ENCODE measurements at regions not wholly inside any gene's neighbourhood (a gene's known extent, or its start where the extent isn't known, plus 50 kb on each side); places are given as distances from the start of the nearest gene placed in this dataset.

GRCh38 chr3:21801631-21802030, 50.6 kb upstream of the ZNF385D start:
- no peak for DNase-seq

DNA sequence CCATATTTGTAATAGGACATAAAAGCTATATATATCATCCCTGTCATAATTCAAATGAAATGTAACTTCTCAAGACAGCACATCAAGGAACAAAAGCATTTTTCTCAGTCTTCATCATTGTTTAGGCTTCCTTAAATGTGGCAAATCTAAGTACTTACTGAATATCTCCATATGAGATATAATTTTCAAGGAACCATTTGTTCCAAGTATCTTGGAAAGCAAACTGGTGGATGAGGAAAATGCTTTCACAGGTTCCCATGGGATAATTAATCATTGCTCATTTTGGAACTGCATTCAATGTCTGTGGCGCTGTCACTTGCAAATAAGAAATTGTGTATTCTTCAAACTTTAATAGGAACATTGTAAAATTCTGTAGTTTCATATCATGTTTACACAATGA, 52.6 kb upstream of the ZNF385D start:
- DNase-seq = no peak

DNA sequence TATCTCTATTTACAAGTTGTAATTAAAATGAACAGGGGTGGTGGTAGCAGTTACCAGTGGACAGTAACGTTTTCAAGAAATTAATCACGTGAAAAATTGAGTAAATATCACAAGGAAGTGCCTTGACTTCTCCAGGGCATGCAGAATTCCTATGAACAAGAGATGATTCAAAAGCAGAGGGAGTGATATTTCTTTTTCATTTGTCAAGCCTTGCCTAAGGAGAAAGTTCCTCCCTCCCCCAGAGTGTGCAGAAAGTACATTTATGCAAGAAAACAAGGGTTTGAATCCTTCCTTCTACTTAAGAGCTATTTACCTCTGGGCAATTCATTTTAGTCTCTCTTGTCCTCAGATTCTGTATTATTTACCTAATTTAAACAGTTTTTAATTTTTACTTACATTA, 53.3 kb upstream of the ZNF385D start:
- DNase-seq = no peak

GRCh38 chr3:21806733-21807132, 55.7 kb upstream of the ZNF385D start:
- no peak for DNase-seq

DNA sequence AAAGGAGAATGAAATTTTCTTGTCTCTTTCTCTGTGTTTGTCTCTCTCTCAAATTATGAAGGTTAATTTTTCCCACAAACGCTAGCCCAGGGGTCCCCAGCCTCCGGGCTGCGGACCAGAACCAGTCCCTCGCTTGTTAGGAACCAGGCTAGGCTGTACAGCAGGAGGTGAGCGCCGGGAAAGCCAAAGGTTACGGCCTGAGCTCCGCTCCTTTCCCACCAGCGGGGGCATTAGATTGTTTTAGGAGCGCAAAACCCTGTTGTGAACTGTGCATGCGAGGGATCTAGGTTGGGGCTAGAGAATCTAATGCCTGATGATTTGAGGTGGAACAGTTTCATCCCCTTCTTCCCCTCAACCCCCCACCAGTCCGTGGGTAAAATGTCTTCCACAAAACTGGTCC, 74.7 kb upstream of the ZNF385D start:
- no peak for DNase-seq

DNA sequence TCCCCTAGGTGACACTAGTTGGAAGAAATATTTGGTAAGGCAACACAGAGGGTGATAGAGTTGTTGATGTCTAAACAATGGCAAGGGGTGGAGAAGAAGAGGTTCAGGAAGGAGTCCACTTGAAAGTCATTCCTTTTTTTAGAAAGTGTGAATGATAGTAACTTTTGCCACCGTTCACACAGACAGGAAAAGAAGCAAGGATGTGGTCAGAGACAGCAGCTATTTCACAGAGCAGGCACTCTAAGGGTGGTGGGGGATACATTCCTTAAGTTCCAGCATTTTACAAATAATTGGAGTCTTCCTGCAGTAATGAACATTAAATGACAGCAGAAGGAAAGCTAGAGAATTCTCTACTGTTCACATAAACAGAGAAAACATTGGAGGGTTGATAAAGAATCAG, 75.4 kb upstream of the ZNF385D start:
- no peak for DNase-seq

GRCh38 chr3:21830541-21830940, 79.5 kb upstream of the ZNF385D start:
- no peak for DNase-seq

DNA sequence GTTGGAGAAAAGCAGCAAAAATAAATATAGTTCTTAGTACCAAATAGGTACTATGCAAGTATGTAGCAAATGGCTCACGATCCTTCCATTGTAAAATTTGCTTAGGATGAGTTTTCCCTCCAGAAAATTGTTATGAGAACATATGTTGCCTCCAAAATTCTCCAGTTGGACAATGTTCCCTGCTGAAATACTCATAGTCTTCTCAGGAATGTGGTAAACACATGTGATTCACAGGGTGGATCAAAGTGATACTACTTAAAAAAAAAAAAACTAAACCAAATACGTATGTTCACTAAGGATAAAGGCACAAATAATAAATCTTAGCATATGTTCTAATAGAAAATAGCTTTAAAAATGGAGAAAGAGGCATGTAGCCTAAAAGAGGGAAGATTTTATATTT, 84.3 kb upstream of the ZNF385D start:
- no peak for DNase-seq

GRCh38 chr3:21836227-21836626, 85.2 kb upstream of the ZNF385D start:
- no peak for DNase-seq

GRCh38 chr3:21839176-21839575, 88.2 kb upstream of the ZNF385D start:
- DNase-seq = no peak

GRCh38 chr3:21839592-21839991, 88.6 kb upstream of the ZNF385D start:
- no peak for DNase-seq

DNA sequence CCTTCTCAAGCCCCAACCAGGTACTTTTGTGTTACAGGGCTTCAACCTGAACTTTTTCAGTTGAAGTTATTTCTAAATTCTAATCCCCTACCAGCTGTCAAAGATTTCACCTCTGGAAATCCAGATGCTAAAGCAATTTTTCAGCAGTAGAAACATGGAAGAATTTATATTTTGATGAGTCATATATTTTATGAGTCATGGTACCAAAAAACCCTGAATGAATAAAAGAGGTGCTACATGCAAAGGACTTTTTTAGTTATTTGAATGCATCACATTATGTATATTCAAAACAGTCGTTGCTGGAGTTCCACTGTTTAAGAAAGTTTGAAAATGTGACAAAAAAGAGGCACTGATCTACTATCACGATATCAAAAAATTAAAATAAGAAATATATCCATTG, 96.0 kb upstream of the ZNF385D start:
- no peak for DNase-seq

DNA sequence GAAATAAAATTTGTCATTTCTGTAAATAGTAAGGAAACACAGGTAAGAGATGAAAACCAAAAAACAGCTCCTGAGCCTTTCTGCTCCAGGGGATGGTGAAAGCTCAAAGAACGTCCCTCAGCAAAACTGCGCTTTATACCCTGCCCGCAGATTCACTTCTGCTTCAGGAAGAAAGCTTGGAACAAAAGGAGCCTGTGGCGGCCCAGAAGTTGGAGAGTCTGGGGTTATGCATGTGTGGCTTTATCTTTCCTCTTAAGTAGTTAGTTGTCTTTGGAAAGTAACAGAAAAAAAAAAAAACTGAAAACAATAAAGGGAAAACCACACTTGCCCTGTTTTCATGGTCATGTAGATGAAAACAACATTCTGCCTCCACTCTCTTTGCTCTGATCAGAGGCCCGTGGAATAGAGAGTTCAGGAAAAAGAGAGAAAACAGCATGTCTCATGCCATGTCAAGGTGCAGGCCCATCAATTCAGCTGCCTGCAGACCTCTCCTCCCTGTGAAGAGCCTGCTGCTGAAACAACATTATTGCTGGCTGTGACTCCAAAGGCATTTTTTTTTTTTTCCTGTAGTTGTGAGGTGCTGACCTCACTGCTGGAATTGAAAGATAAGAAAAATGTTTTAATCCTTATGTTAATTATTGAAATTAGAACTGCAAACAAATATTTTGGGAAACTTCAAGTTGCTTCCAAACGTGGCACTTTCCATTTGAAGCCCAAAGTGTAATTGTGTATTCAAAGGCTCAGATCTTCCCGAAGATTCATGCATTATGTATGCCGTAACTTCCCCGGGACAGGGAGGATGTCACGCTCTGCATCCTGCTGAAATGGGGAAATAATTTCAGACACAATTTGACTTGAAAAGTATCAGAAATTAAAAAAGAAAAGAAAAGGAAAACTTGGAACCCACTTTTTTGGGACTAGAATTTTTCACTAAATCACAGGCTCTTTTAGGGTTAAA, 108.4 kb upstream of the ZNF385D start:
- no peak for DNase-seq

- no peak for DNase-seq
Measured at GRCh38 chr3:21860082-21860475, 109.1 kb upstream of the ZNF385D start.

GRCh38 chr3:21860657-21861056, 109.6 kb upstream of the ZNF385D start:
- no peak for DNase-seq

DNA sequence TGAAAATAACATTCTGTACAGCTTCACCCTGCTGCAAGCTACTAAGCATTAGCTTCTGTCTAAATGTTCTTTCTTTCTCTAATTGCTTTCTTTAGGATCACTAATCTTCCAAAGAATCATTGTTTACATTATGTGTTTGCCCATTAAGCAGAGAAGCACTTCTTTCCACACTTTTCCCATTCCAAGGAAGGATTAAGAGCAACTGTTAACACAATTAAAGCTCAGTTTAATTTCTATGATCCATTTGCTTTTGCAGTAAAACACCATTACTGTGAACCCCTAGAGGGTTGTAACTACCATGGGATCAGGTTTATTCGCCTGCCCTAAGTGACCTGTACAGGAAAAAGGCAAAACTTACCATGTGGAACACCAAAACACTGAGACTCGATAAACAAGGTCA, 125.8 kb upstream of the ZNF385D start:
- no peak for DNase-seq

- no peak for DNase-seq
Measured at GRCh38 chr3:21877214-21877754, 126.3 kb upstream of the ZNF385D start.

GRCh38 chr3:21879184-21879886, 128.3 kb upstream of the ZNF385D start:
- no peak for DNase-seq

GRCh38 chr3:21888656-21889055, 137.6 kb upstream of the ZNF385D start:
- DNase-seq = no peak

GRCh38 chr3:21889166-21889565, 138.2 kb upstream of the ZNF385D start:
- DNase-seq = no peak

DNA sequence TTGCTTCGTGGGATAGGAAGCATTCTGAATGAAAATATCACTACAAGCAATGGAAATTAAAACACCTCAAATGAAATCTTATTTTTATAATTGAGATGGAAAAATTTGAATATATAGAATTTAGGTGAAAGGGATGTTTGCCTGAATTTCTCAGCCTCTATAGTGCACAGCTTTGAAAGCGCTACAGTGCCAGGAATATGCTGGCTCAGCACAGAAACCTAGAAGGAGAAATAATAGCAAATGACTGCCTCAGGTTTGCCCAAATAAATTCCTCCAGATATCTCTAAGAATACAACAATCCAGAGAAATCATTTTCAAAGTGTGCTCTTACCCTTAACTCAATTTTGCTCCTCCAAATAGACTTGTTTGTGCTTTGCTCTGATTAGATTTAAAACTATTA, 141.1 kb upstream of the ZNF385D start:
- no peak for DNase-seq

DNA sequence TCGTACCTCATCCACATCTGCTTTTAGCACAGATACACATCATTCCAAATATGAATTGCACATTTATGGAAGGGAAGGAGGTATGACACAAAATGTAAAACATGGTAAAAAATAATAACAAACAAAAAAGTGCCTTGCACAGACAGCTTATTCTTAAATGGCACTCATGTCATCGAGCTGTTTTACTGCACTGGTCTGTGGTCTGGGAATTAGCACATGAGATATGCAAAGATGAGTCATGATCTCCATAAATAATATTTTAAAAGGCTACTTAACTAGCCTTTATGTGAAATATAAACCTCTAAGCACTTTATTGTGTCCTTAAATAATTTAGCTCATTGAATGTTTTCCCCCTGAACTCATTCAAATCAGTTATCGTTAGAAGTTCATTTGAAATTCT, 142.2 kb upstream of the ZNF385D start:
- DNase-seq = no peak

DNA sequence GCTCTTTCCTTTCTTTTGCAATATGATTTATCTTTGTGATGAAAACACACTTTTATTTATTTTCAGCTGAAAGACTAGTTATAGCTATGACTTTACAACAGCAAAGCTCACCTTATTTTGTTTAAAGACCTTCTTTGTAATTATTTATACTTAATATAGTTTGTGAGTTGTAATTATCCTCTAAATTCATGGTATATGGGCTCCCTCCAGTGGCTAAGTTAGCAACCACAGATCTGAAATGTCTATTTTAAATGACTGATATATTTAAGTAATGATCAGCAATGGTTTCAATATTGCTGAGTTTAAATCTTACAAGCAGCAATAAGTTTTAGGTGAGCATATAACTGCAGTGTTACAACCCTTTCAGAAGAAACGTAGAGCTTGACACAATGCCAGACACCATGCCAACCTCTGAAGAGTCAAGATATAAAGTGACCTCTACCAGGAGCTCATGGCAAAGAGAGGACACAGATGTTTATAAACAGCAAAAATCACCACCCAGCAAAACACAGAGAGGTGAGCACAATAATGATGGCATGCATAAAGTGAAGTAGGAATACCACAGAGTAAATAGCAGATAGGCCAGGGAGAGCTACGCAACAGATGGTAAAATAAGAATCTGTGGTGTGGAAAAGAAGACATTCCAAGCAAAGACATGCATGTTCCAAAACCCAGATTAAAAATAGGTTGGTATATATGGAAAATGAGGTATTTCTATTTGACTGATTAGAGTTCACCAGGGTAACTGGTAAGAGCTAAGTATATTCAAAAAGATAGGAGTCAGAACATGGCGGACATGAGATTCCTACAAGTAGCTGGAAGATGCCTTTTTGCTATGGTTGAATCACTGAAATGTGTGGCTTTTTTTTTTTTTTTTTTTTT, 143.7 kb upstream of the ZNF385D start:
- no peak for DNase-seq
